ENCODE measurements at regions not wholly inside any gene's neighbourhood (a gene's known extent, or its start where the extent isn't known, plus 50 kb on each side); places are given as distances from the start of the nearest gene placed in this dataset.

GRCh38 chr14:38567703-38568102, 311.8 kb upstream of the CLEC14A start:
- Histone ChIP-seq H3K27me3 (ENCODE audit: control insufficient read depth in 2 of 2, insufficient read depth in 2 of 2, low read length in 2 of 2) (no peaks in the 10 kb centered on the region), H3K4me2 (ENCODE audit: insufficient read depth, low read length) (no peak overlapping the region), H2AFZ (ENCODE audit: low read depth, low read length) (no peak overlapping the region), H3K9me3 (replicated peaks; ENCODE audit: control insufficient read depth, insufficient read depth, low read depth, low read length) (no peaks in the 10 kb centered on the region), H3K36me3 (ENCODE audit: control insufficient read depth, insufficient read depth, low read length) (no peaks in the 10 kb centered on the region), H3K4me1 (replicated peaks in 1 of 2; ENCODE audit: control insufficient read depth in 2 of 2, insufficient read depth in 2 of 2, low read length in 2 of 2) (no peaks in the 10 kb centered on the region), H3K4me3 (no peak overlapping the region), H3K9me1 (ENCODE audit: control insufficient read depth, insufficient read depth, low read length) (no peaks in the 10 kb centered on the region), H3K9ac (ENCODE audit: insufficient read depth in 1 of 2, low read depth in 2 of 2, low read length in 2 of 2) (no peak overlapping the region), H4K20me1 (replicated peaks; ENCODE audit: control insufficient read depth, insufficient read depth, low read length) (no peaks in the 10 kb centered on the region), H3K79me2 (ENCODE audit: control insufficient read depth, insufficient read depth, low read length) (no peaks in the 10 kb centered on the region), H3K27ac (ENCODE audit: extremely low read depth, low read depth, low read length) (no peak overlapping the region)
- ATAC-seq = no peak
- no peak for TF ChIP-seq FOXP4 (CRISPR knock-in tag; IDR thresholded peaks at IDR 0.05; ENCODE audit: borderline replicate concordance)
- no peak for TF ChIP-seq KLF16 (IDR thresholded peaks at IDR 0.05)
- FAIRE-seq = no peak
- DNase-seq (ENCODE audit: extremely low read depth in 1 of 4, low spot score in 3 of 4) = no peak
- POLR2A ChIA-PET = no interaction called here
- intact Hi-C loops (cut with micrococcal nuclease) = no loop called here
- in situ Hi-C loops (cut with MboI) = no loop called here
- no TSS peak for BruUV-seq (replicated peaks)
- CTCF ChIA-PET (ENCODE audit: low intra/inter-chr PET ratio) = no interaction called here

- in situ Hi-C loops (cut with MboI) = no loop called here
- ATAC-seq = no peak
- Histone ChIP-seq H3K4me2 (ENCODE audit: insufficient read depth, low read length) (no peak overlapping the region), H3K9ac (ENCODE audit: insufficient read depth in 1 of 2, low read depth in 2 of 2, low read length in 2 of 2) (no peak overlapping the region), H2AFZ (ENCODE audit: low read depth, low read length) (no peak overlapping the region), H4K20me1 (replicated peaks; ENCODE audit: control insufficient read depth, insufficient read depth, low read length) (no peaks in the 10 kb centered on the region), H3K27ac (ENCODE audit: extremely low read depth, low read depth, low read length) (no peak overlapping the region), H3K9me1 (ENCODE audit: control insufficient read depth, insufficient read depth, low read length) (no peaks in the 10 kb centered on the region), H3K4me3 (no peak overlapping the region), H3K4me1 (replicated peaks in 1 of 2; ENCODE audit: control insufficient read depth in 2 of 2, insufficient read depth in 2 of 2, low read length in 2 of 2) (no peaks in the 10 kb centered on the region), H3K9me3 (replicated peaks; ENCODE audit: control insufficient read depth, insufficient read depth, low read depth, low read length) (no peaks in the 10 kb centered on the region; the same call in 1 of the 2 replicates), H3K79me2 (ENCODE audit: control insufficient read depth, insufficient read depth, low read length) (no peaks in the 10 kb centered on the region), H3K36me3 (ENCODE audit: control insufficient read depth, insufficient read depth, low read length) (no peaks in the 10 kb centered on the region), H3K27me3 (ENCODE audit: control insufficient read depth in 2 of 2, insufficient read depth in 2 of 2, low read length in 2 of 2) (no peaks in the 10 kb centered on the region)
- FAIRE-seq = no peak
- intact Hi-C loops (cut with micrococcal nuclease) = no loop called here
- ChIA-PET CTCF (ENCODE audit: low intra/inter-chr PET ratio) (no interaction called here), POLR2A (no interaction called here)
- no TSS peak for BruUV-seq (replicated peaks)
- DNase-seq (ENCODE audit: extremely low read depth in 1 of 4, low spot score in 3 of 4) = no peak
- TF ChIP-seq CHCHD3 (CRISPR knock-in tag; IDR thresholded peaks at IDR 0.05) = no peak
- TF ChIP-seq TSC22D4 (tag; IDR thresholded peaks at IDR 0.05) = no peak
- no peak for TF ChIP-seq IFI16 (CRISPR knock-in tag; IDR thresholded peaks at IDR 0.05)
- no peak for TF ChIP-seq TEAD4 (IDR thresholded peaks at IDR 0.05; ENCODE audit: low read length)
- no peak for TF ChIP-seq TEAD4 (CRISPR knock-in tag; IDR thresholded peaks at IDR 0.05; ENCODE audit: borderline replicate concordance)
- TF ChIP-seq NKRF (IDR thresholded peaks at IDR 0.05; ENCODE audit: borderline replicate concordance) = no peak
- no peak for TF ChIP-seq HDAC3 (IDR thresholded peaks at IDR 0.05; ENCODE audit: borderline replicate concordance, partially characterized antibody)
- TF ChIP-seq ZFX (CRISPR knock-in tag; IDR thresholded peaks at IDR 0.05) = no peak
- no peak for TF ChIP-seq RNF219 (CRISPR knock-in tag; IDR thresholded peaks at IDR 0.05)
These were observed 305.8 kb upstream of the CLEC14A start for GRCh38 chr14:38561657-38562056.
